GM23248 (cell line): ENCODE measurements at regions not wholly inside any gene's neighbourhood (a gene's known extent, or its start where the extent isn't known, plus 50 kb on each side); places are given as distances from the start of the nearest gene placed in this dataset.

Experiments used
- DNase-seq: peaks from one replicate; pipeline ENCODE4 v3.0.0-alpha.2; 2015
- H2AFZ ChIP-seq: fragments of 200-600 bp; sonication (generic); 2 replicates; pipeline ENCODE4 v1.6.1; 2016; ENCODE audit warnings: antibody characterized with exemption
- H3F3A ChIP-seq: fragments of 200-600 bp; sonication (generic); 2 replicates; pipeline ENCODE4 v1.6.1; 2016; ENCODE audit warnings: mild to moderate bottlenecking, antibody characterized with exemption, mixed run types; ENCODE audit not compliant: insufficient read depth
- H3K27ac ChIP-seq: fragments of 200-600 bp; sonication (generic); 2 replicates; pipeline ENCODE4 v1.5.1; 2016; ENCODE audit warnings: mild to moderate bottlenecking
- H3K27me3 ChIP-seq: fragments of 200-600 bp; sonication (generic); replicated peaks from 2 replicates; pipeline ENCODE4 v1.6.1; 2016; ENCODE audit warnings: mild to moderate bottlenecking; ENCODE audit not compliant: insufficient read depth
- H3K36me3 ChIP-seq: fragments of 200-600 bp; sonication (generic); 2 replicates; pipeline ENCODE4 v1.6.1; 2016; ENCODE audit warnings: low read depth, mild to moderate bottlenecking
- H3K4me1 ChIP-seq: fragments of 200-600 bp; sonication (generic); 2 replicates; pipeline ENCODE4 v1.6.1; 2016; ENCODE audit warnings: mild to moderate bottlenecking; ENCODE audit not compliant: insufficient read depth
- H3K4me2 ChIP-seq: fragments of 200-600 bp; sonication (generic); one replicate; pipeline ENCODE4 v1.6.1; 2016; ENCODE audit warnings: mild to moderate bottlenecking; ENCODE audit not compliant: unreplicated experiment
- H3K4me3 ChIP-seq: fragments of 200-600 bp; sonication (generic); 2 replicates; pipeline ENCODE4 v1.5.1; 2016; ENCODE audit warnings: mild to moderate bottlenecking
- H3K79me2 ChIP-seq: fragments of 200-600 bp; sonication (generic); 2 replicates; pipeline ENCODE4 v1.6.1; 2016; ENCODE audit warnings: mild to moderate bottlenecking; ENCODE audit not compliant: insufficient read depth
- H3K9ac ChIP-seq: fragments of 200-600 bp; sonication (generic); 2 replicates; pipeline ENCODE4 v1.6.1; 2016; ENCODE audit warnings: mild to moderate bottlenecking
- H3K9me2 ChIP-seq: fragments of 200-600 bp; sonication (generic); 2 replicates; pipeline ENCODE4 v1.6.1; 2016; ENCODE audit warnings: mixed run types, mild to moderate bottlenecking, moderate library complexity; ENCODE audit not compliant: insufficient read depth
- H3K9me3 ChIP-seq: fragments of 200-600 bp; sonication (generic); one replicate; pipeline ENCODE4 v1.6.1; 2017; ENCODE audit warnings: low read depth
- H4K20me1 ChIP-seq: fragments of 200-600 bp; sonication (generic); 2 replicates; pipeline ENCODE4 v1.6.0; 2016; ENCODE audit not compliant: insufficient read depth
- EZH2 ChIP-seq: fragments of 200-600 bp; sonication (generic); IDR thresholded peaks from 2 replicates; pipeline ENCODE4 v1.6.1; 2018; ENCODE audit warnings: antibody characterized with exemption, mild to moderate bottlenecking; ENCODE audit not compliant: insufficient read depth, poor library complexity, severe bottlenecking
- EZH2phosphoT487 ChIP-seq: fragments of 200-600 bp; sonication (generic); IDR thresholded peaks from 2 replicates; pipeline ENCODE4 v1.6.1; 2018; ENCODE audit warnings: antibody characterized with exemption, moderate library complexity, mild to moderate bottlenecking, low read depth; ENCODE audit not compliant: insufficient read depth
- WGBS, 2 experiments: methylation state at CpG; one replicate each; pipeline ENCODE4 v1.1.6; 2015 to 2017; ENCODE audit warnings: low lambda C conversion rate in 2 of 2, low coverage in 1 of 2; ENCODE audit errors: missing lambda C conversion rate in 2 of 2; 5-methylcytosine and 5-hydroxymethylcytosine counted together
- in situ Hi-C: fragments of 300-500 bp; cut with MboI; formaldehyde crosslinking; loops from 2 replicates; pipeline ENCODE4 v1.15.0; 2020

DNA sequence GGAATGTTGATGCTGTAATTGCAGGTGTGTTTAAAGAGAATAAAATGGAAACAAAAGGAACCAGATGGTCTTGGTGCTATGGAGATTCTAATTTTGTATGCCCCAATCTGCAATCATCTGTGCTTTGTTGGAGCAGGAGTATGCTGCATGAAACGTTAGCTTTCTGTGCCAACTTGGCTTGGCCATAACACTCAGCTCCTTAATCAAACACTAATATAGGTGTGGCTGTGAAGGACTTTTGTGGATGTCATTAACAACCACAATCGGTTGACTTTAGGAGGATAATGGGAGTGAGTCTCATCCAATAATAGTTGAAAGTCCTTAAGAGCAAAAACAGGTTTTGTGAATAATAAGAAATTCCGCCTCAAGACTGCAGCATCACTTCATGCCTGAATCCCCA, 399.2 kb downstream of the NLGN4X start:
- in situ Hi-C loops: no loop called here

GRCh38 chrX:5829060-5829459, 399.6 kb downstream of the NLGN4X start:
- H3K4me3 ChIP-seq: no peak overlapping the region
- no peaks in the 10 kb centered on the region for H3K9me2 ChIP-seq
- no peaks in the 10 kb centered on the region for H3F3A ChIP-seq
- in situ Hi-C loops: no loop called here
- H3K27ac ChIP-seq: no peak overlapping the region
- no peak overlapping the region for H3K9ac ChIP-seq
- no peak for DNase-seq
- no peak overlapping the region for H2AFZ ChIP-seq
- no peaks in the 10 kb centered on the region for H3K79me2 ChIP-seq
- no peaks in the 10 kb centered on the region for H3K9me3 ChIP-seq
- no peak overlapping the region for H3K4me2 ChIP-seq
- no peaks in the 10 kb centered on the region for H4K20me1 ChIP-seq
- no peaks in the 10 kb centered on the region for H3K27me3 ChIP-seq
- H3K4me1 ChIP-seq: no peaks in the 10 kb centered on the region
- 19 to 31% methylated on average over 6 of the region's 6 CpGs for WGBS, 2 experiments
- no peaks in the 10 kb centered on the region for H3K36me3 ChIP-seq
- TF ChIP-seq EZH2: no peak
- no peak for TF ChIP-seq EZH2phosphoT487

More for the DNA sequence above, 399.2 kb downstream of the NLGN4X start:
- no peaks in the 10 kb centered on the region for H3K27me3 ChIP-seq
- no peaks in the 10 kb centered on the region for H4K20me1 ChIP-seq
- no peak overlapping the region for H2AFZ ChIP-seq
- DNase-seq: no peak
- H3K9ac ChIP-seq: no peak overlapping the region
- H3K4me1 ChIP-seq: no peaks in the 10 kb centered on the region
- H3K4me3 ChIP-seq: no peak overlapping the region
- no peaks in the 10 kb centered on the region for H3K9me2 ChIP-seq
- TF ChIP-seq EZH2phosphoT487 (no peak), EZH2 (no peak)
- no peaks in the 10 kb centered on the region for H3K36me3 ChIP-seq
- WGBS, 2 experiments: 6 to 13% methylated on average over 3 of the region's 3 CpGs
- no peaks in the 10 kb centered on the region for H3F3A ChIP-seq
- no peaks in the 10 kb centered on the region for H3K9me3 ChIP-seq
- H3K79me2 ChIP-seq: no peaks in the 10 kb centered on the region
- no peak overlapping the region for H3K27ac ChIP-seq
- no peak overlapping the region for H3K4me2 ChIP-seq

GRCh38 chrX:5823903-5824302, 404.8 kb downstream of the NLGN4X start:
- in situ Hi-C loops: no loop called here
- no peak for DNase-seq
- no peaks in the 10 kb centered on the region for H3K36me3 ChIP-seq
- H3K4me2 ChIP-seq: no peak overlapping the region
- WGBS, 2 experiments: 17 to 30% methylated on average over 5 to 6 of the region's 6 CpGs
- no peak overlapping the region for H3K4me3 ChIP-seq
- H3K27ac ChIP-seq: no peak overlapping the region
- TF ChIP-seq EZH2 (no peak), EZH2phosphoT487 (no peak)
- no peak overlapping the region for H2AFZ ChIP-seq
- H3K9me3 ChIP-seq: no peaks in the 10 kb centered on the region
- H3K4me1 ChIP-seq: no peaks in the 10 kb centered on the region
- H3K9ac ChIP-seq: no peak overlapping the region
- H4K20me1 ChIP-seq: no peaks in the 10 kb centered on the region
- no peaks in the 10 kb centered on the region for H3K27me3 ChIP-seq
- H3K79me2 ChIP-seq: no peaks in the 10 kb centered on the region
- H3K9me2 ChIP-seq: no peaks in the 10 kb centered on the region
- H3F3A ChIP-seq: no peaks in the 10 kb centered on the region

GRCh38 chrX:5810636-5811035, 418.0 kb downstream of the NLGN4X start:
- Histone ChIP-seq H3K27ac (no peak overlapping the region), H3K36me3 (no peaks in the 10 kb centered on the region), H3F3A (no peaks in the 10 kb centered on the region), H3K9me3 (no peaks in the 10 kb centered on the region), H3K4me2 (no peak overlapping the region), H3K9ac (no peak overlapping the region), H2AFZ (no peak overlapping the region), H3K4me3 (no peak overlapping the region), H3K9me2 (no peaks in the 10 kb centered on the region), H3K4me1 (no peaks in the 10 kb centered on the region), H3K27me3 (no peaks in the 10 kb centered on the region), H4K20me1 (no peaks in the 10 kb centered on the region), H3K79me2 (no peaks in the 10 kb centered on the region)
- 13 to 23% methylated on average over 8 of the region's 8 CpGs for WGBS, 2 experiments
- TF ChIP-seq EZH2 (no peak), EZH2phosphoT487 (no peak)
- in situ Hi-C loops: no loop called here
- no peak for DNase-seq

DNA sequence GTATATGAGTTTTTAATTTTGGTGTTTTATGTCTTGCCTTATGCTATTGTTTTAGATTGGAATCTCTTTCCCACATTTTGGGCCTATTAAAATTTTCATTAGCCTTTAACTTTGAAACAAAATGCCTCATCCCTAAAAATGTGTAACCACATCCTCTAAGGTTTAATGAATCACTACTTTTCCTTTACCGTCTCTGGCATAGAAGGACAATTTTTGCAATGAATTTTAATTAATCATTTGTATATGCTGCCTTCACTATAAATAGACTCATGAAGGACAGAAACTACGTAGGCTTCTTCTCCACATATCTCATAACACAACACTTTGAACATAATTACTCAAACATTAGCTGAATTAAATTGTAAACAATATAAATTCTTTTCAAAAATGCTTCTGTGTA, 421.5 kb downstream of the NLGN4X start:
- TF ChIP-seq EZH2phosphoT487 (no peak), EZH2 (no peak)
- in situ Hi-C loops: no loop called here
- H3K9ac ChIP-seq: no peak overlapping the region
- no peaks in the 10 kb centered on the region for H3F3A ChIP-seq
- H3K79me2 ChIP-seq: no peaks in the 10 kb centered on the region
- H3K4me1 ChIP-seq: no peaks in the 10 kb centered on the region
- no peak overlapping the region for H3K27ac ChIP-seq
- H3K4me3 ChIP-seq: no peak overlapping the region
- DNase-seq: no peak
- H3K9me2 ChIP-seq: no peaks in the 10 kb centered on the region
- H4K20me1 ChIP-seq: no peaks in the 10 kb centered on the region
- H3K36me3 ChIP-seq: no peaks in the 10 kb centered on the region
- no peak overlapping the region for H3K4me2 ChIP-seq
- H3K27me3 ChIP-seq: no peaks in the 10 kb centered on the region
- no peak overlapping the region for H2AFZ ChIP-seq
- WGBS, 2 experiments: 14 to 21% methylated on average over 2 of the region's 2 CpGs
- H3K9me3 ChIP-seq: no peaks in the 10 kb centered on the region
